HEK293 (cell line): ENCODE measurements at regions not wholly inside any gene's neighbourhood (a gene's known extent, or its start where the extent isn't known, plus 50 kb on each side); places are given as distances from the start of the nearest gene placed in this dataset.

Experiments
- CTCF ChIP-seq: fragments of 450-650 bp; formaldehyde crosslinking; IDR thresholded peaks from 2 replicates; pipeline ENCODE4 v1.5.1; 2016; ENCODE audit warnings: missing biosample characterization, missing genetic modification characterization
- MEIS1 ChIP-seq: sonication (generic); formaldehyde crosslinking; IDR thresholded peaks from 2 replicates; pipeline ENCODE4 v1.8.1; 2022; ENCODE audit warnings: missing genetic modification reagents, mild to moderate bottlenecking, borderline replicate concordance
- ZNF513 ChIP-seq: fragments of 450-650 bp; IDR thresholded peaks from 2 replicates; pipeline ENCODE4 v1.5.1; 2018; ENCODE audit warnings: missing biosample characterization, missing genetic modification characterization
- ZNF623 ChIP-seq: fragments of 450-650 bp; formaldehyde crosslinking; IDR thresholded peaks from 2 replicates; pipeline ENCODE4 v1.5.1; 2016; ENCODE audit warnings: missing biosample characterization, missing genetic modification characterization

GRCh38 chr9:1668441-1668840 is 346.7 kb upstream of the SMARCA2 start:
- TF ChIP-seq ZNF513 (tag by site-specific recombination): no peak
- TF ChIP-seq ZNF623 (tag by site-specific recombination): no peak
- no peak for TF ChIP-seq MEIS1
- TF ChIP-seq CTCF: no peak
